ENCODE measurements at regions not wholly inside any gene's neighbourhood (a gene's known extent, or its start where the extent isn't known, plus 50 kb on each side); places are given as distances from the start of the nearest gene placed in this dataset.

- Histone ChIP-seq H3K27me3 (no peaks in the 10 kb centered on the region), H3K4me3 (no peak overlapping the region), H3K36me3 (no peaks in the 10 kb centered on the region), H3K27ac (no peak overlapping the region), H3K4me1 (peaks cover 0 to 7% (median 0%) of the 10 kb centered on the region in 4 donors), H3K9me3 (no peaks in the 10 kb centered on the region)
- no peak for TF ChIP-seq CTCF (IDR thresholded peaks at IDR 0.05)
- no peak for TF ChIP-seq POLR2AphosphoS5 (IDR thresholded peaks at IDR 0.05)
- TF ChIP-seq POLR2A (IDR thresholded peaks at IDR 0.05): no peak
- no peak for TF ChIP-seq EP300 (IDR thresholded peaks at IDR 0.05)
- intact Hi-C loops (cut with DNase I; ENCODE audit: low total_unique reads): no loop called here
- WGBS, 5 donors: 60 to 79% (median 61%) methylated on average over 2 of the region's 2 CpGs
- no peak for DNase-seq
These were observed 486.5 kb downstream of the NUP35 start for GRCh38 chr2:183610724-183611123.

- intact Hi-C loops (cut with DNase I; ENCODE audit: low total_unique reads): no loop called here
- peak in 1 of 2 donors; percentile 24 for DNase-seq
- peaks cover 0 to 7% (median 0%) of the 10 kb centered on the region in 4 donors for H3K4me1 ChIP-seq
- no peak for TF ChIP-seq POLR2AphosphoS5 (IDR thresholded peaks at IDR 0.05)
- no peak for TF ChIP-seq POLR2A (IDR thresholded peaks at IDR 0.05)
- no peak for TF ChIP-seq CTCF (IDR thresholded peaks at IDR 0.05)
- TF ChIP-seq EP300 (IDR thresholded peaks at IDR 0.05): no peak
- H3K36me3 ChIP-seq: no peaks in the 10 kb centered on the region
- 32 to 46% (median 37%) methylated on average over 5 of the region's 5 CpGs for WGBS, 5 donors
- no peak overlapping the region for H3K4me3 ChIP-seq
- no peaks in the 10 kb centered on the region for H3K27me3 ChIP-seq
- H3K9me3 ChIP-seq: peaks cover 0 to 27% (median 2%) of the 10 kb centered on the region in 4 donors
- H3K27ac ChIP-seq: no peak overlapping the region
These were observed 490.7 kb downstream of the NUP35 start for GRCh38 chr2:183614799-183615435.

GRCh38 chr2:183623227-183623626 lies 499.0 kb downstream of the NUP35 start:
- no peaks in the 10 kb centered on the region for H3K27me3 ChIP-seq
- no peaks in the 10 kb centered on the region for H3K36me3 ChIP-seq
- no peak for TF ChIP-seq POLR2AphosphoS5 (IDR thresholded peaks at IDR 0.05)
- no peak for TF ChIP-seq POLR2A (IDR thresholded peaks at IDR 0.05)
- no peak for TF ChIP-seq EP300 (IDR thresholded peaks at IDR 0.05)
- no peak for TF ChIP-seq CTCF (IDR thresholded peaks at IDR 0.05)
- H3K9me3 ChIP-seq: peaks cover 0 to 35% (median 5%) of the 10 kb centered on the region in 4 donors
- H3K4me1 ChIP-seq: no peaks in the 10 kb centered on the region
- no peak for DNase-seq
- H3K4me3 ChIP-seq: no peak overlapping the region
- no peak overlapping the region for H3K27ac ChIP-seq
- intact Hi-C loops (cut with DNase I; ENCODE audit: low total_unique reads): no loop called here
- 87 to 93% (median 89%) methylated on average over 1 of the region's 1 CpG for WGBS, 5 donors

- Histone ChIP-seq H3K4me1 (no peaks in the 10 kb centered on the region), H3K27ac (no peak overlapping the region), H3K27me3 (no peaks in the 10 kb centered on the region), H3K4me3 (no peak overlapping the region), H3K36me3 (no peaks in the 10 kb centered on the region), H3K9me3 (no peaks in the 10 kb centered on the region)
- WGBS, 5 donors: 69 to 83% (median 73%) methylated on average over 2 of the region's 2 CpGs
- DNase-seq: no peak
- TF ChIP-seq CTCF (IDR thresholded peaks at IDR 0.05) (no peak), POLR2AphosphoS5 (IDR thresholded peaks at IDR 0.05) (no peak), EP300 (IDR thresholded peaks at IDR 0.05) (no peak), POLR2A (IDR thresholded peaks at IDR 0.05) (no peak)
- intact Hi-C loops (cut with DNase I; ENCODE audit: low total_unique reads): no loop called here
These were observed 506.7 kb downstream of the NUP35 start for GRCh38 chr2:183630964-183631363.
